Parathyroid adenoma (tissue), 2 donors: ENCODE measurements at regions not wholly inside any gene's neighbourhood (a gene's known extent, or its start where the extent isn't known, plus 50 kb on each side); places are given as distances from the start of the nearest gene placed in this dataset.

Experiments
- H2AFZ ChIP-seq: fragments of 300-600 bp; sonication (generic); one replicate; pipeline ENCODE4 v1.7.0; 2017; ENCODE audit warnings: antibody characterized with exemption, mild to moderate bottlenecking
- H3K27ac ChIP-seq: fragments of 300-600 bp; sonication (generic); one replicate; pipeline ENCODE4 v1.7.0; 2017
- H3K27me3 ChIP-seq: fragments of 300-600 bp; sonication (generic); one replicate; pipeline ENCODE4 v1.7.0; 2017; ENCODE audit warnings: low read length; ENCODE audit not compliant: control insufficient read depth, insufficient read depth
- H3K36me3 ChIP-seq: fragments of 300-600 bp; sonication (generic); one replicate; pipeline ENCODE4 v1.7.0; 2017; ENCODE audit warnings: low read length; ENCODE audit not compliant: control insufficient read depth, insufficient read depth
- H3K4me1 ChIP-seq: fragments of 300-600 bp; sonication (generic); one replicate; pipeline ENCODE4 v1.7.0; 2017; ENCODE audit warnings: control low read depth
- H3K4me2 ChIP-seq: fragments of 300-600 bp; sonication (generic); one replicate; pipeline ENCODE4 v1.7.0; 2017; ENCODE audit warnings: low read length
- H3K4me3 ChIP-seq: fragments of 300-600 bp; sonication (generic); one replicate; pipeline ENCODE4 v1.7.0; 2017; ENCODE audit warnings: low read depth, low read length
- H3K79me2 ChIP-seq: fragments of 300-600 bp; sonication (generic); one replicate; pipeline ENCODE4 v1.7.0; 2017; ENCODE audit warnings: control low read depth
- H3K9ac ChIP-seq: fragments of 300-600 bp; sonication (generic); one replicate; pipeline ENCODE4 v1.7.0; 2017; ENCODE audit warnings: mild to moderate bottlenecking
- H3K9me3 ChIP-seq: fragments of 300-600 bp; sonication (generic); one replicate; pipeline ENCODE4 v1.7.0; 2017; ENCODE audit warnings: low read length; ENCODE audit not compliant: control insufficient read depth
- CTCF ChIP-seq: fragments of 300-600 bp; sonication (generic); IDR thresholded peaks from one replicate; pipeline ENCODE4 v1.7.0; 2017; ENCODE audit warnings: antibody characterized with exemption, mild to moderate bottlenecking
- donor health status: primary hyperparathyroidism.

- Histone ChIP-seq H3K9me3 (no peaks in the 10 kb centered on the region), H3K27ac (no peak overlapping the region), H3K27me3 (no peaks in the 10 kb centered on the region), H3K4me2 (no peak overlapping the region), H3K9ac (no peak overlapping the region), H2AFZ (no peak overlapping the region), H3K4me1 (no peaks in the 10 kb centered on the region), H3K4me3 (no peak overlapping the region), H3K79me2 (no peaks in the 10 kb centered on the region), H3K36me3 (no peaks in the 10 kb centered on the region)
- TF ChIP-seq CTCF, result no peak
These were observed 630.4 kb downstream of the NR2F2 start for GRCh38 chr15:96960711-96961480.

GRCh38 chr15:96966554-96966953, 636.1 kb downstream of the NR2F2 start:
- Histone ChIP-seq H3K4me2 (no peak overlapping the region), H3K9me3 (no peaks in the 10 kb centered on the region), H3K4me1 (no peaks in the 10 kb centered on the region), H3K9ac (no peak overlapping the region), H3K27ac (no peak overlapping the region), H3K36me3 (no peaks in the 10 kb centered on the region), H2AFZ (no peak overlapping the region), H3K27me3 (no peaks in the 10 kb centered on the region), H3K4me3 (no peak overlapping the region), H3K79me2 (no peaks in the 10 kb centered on the region)
- TF ChIP-seq CTCF, result no peak

GRCh38 chr15:96969732-96970710, 639.5 kb downstream of the NR2F2 start:
- TF ChIP-seq CTCF, result no peak
- H3K27ac ChIP-seq, result no peak overlapping the region
- no peaks in the 10 kb centered on the region for H3K9me3 ChIP-seq
- no peak overlapping the region for H3K9ac ChIP-seq
- no peaks in the 10 kb centered on the region for H3K4me1 ChIP-seq
- H3K27me3 ChIP-seq, result no peaks in the 10 kb centered on the region
- H3K4me2 ChIP-seq, result no peak overlapping the region
- H2AFZ ChIP-seq, result no peak overlapping the region
- no peaks in the 10 kb centered on the region for H3K36me3 ChIP-seq
- no peak overlapping the region for H3K4me3 ChIP-seq
- H3K79me2 ChIP-seq, result no peaks in the 10 kb centered on the region

- no peak overlapping the region for H3K27ac ChIP-seq
- no peak overlapping the region for H3K4me2 ChIP-seq
- H3K9me3 ChIP-seq, result no peaks in the 10 kb centered on the region
- H3K4me1 ChIP-seq, result no peaks in the 10 kb centered on the region
- no peak overlapping the region for H2AFZ ChIP-seq
- no peaks in the 10 kb centered on the region for H3K79me2 ChIP-seq
- no peaks in the 10 kb centered on the region for H3K27me3 ChIP-seq
- H3K36me3 ChIP-seq, result no peaks in the 10 kb centered on the region
- TF ChIP-seq CTCF, result no peak
- no peak overlapping the region for H3K9ac ChIP-seq
- H3K4me3 ChIP-seq, result no peak overlapping the region
These were observed 641.7 kb downstream of the NR2F2 start for GRCh38 chr15:96972201-96972600.
